ENCODE measurements at regions not wholly inside any gene's neighbourhood (a gene's known extent, or its start where the extent isn't known, plus 50 kb on each side); places are given as distances from the start of the nearest gene placed in this dataset.

GRCh38 chr3:71998995-71999673 is 214.2 kb upstream of the PROK2 start:
- TF ChIP-seq CTCF (conservative IDR thresholded peaks at IDR 0.05; ENCODE audit: low read depth, low read length) (no peak), EZH2 (IDR thresholded peaks at IDR 0.05; ENCODE audit: borderline replicate concordance, low read depth, low read length, poor library complexity, severe bottlenecking) (no peak)
